Colonic mucosa (tissue), 4 donors: ENCODE measurements at regions not wholly inside any gene's neighbourhood (a gene's known extent, or its start where the extent isn't known, plus 50 kb on each side); places are given as distances from the start of the nearest gene placed in this dataset.

Experiments used
- DNase-seq: peaks from one replicate; pipeline ENCODE4 v3.0.0-alpha.2; 2020
- H3K27ac ChIP-seq: fragments of 200-600 bp; one replicate; pipeline ENCODE4 v1.8.0; 2021
- H3K27me3 ChIP-seq: fragments of 200-600 bp; one replicate; pipeline ENCODE4 v1.8.0; 2021
- H3K36me3 ChIP-seq: fragments of 200-600 bp; one replicate; pipeline ENCODE4 v1.8.0; 2021
- H3K4me1 ChIP-seq: fragments of 200-600 bp; one replicate; pipeline ENCODE4 v1.8.0; 2021; ENCODE audit warnings: mild to moderate bottlenecking
- H3K4me3 ChIP-seq: fragments of 200-600 bp; one replicate; pipeline ENCODE4 v1.8.0; 2021
- H3K9ac ChIP-seq, 2 donors: one replicate each; pipeline ENCODE4 v1.7.0; 2013; ENCODE audit warnings: control low read depth in 2 of 2, low read depth in 2 of 2, low read length in 2 of 2
- H3K9me3 ChIP-seq: fragments of 200-600 bp; one replicate; pipeline ENCODE4 v1.8.0; 2021
- intact Hi-C: fragments of 100-400 bp; cut with DNase I; formaldehyde crosslinking; loops from one replicate; pipeline ENCODE4 v1.14.1; 2022
- TF ChIP-seq, protein P1 (sequence below): fragments of 200-600 bp; IDR thresholded peaks from one replicate; pipeline ENCODE4 v1.8.0; 2022; ENCODE audit warnings: antibody characterized with exemption, mild to moderate bottlenecking
- donor health status: healthy.
- donor health status: DM: no; HTN: no; CAD: no.
- donor health status: DM: no; HTN: no; CAD: no.

DNA sequence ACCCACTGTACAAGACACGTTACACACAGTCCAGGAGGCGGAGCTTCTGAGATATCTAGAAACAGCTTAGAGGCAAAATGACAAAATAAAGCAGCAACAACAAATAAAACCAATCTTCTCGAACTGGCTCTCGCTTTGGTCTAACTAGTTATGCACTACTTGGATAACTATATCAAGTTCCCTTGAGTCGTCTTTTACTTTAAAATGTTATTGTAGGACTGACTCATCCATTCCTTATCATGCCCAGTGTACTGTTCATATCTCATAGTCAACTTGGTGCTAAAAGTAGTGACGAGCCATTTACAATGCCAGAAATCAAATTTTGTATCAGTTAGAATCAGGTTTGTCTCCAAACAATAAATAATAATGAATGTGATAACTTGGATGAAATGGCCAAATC lies 102.5 kb upstream of the SLC35G4 start:
- Histone ChIP-seq H3K27me3 (no peaks in the 10 kb centered on the region), H3K4me3 (no peak overlapping the region), H3K4me1 (no peaks in the 10 kb centered on the region), H3K9ac (no peak overlapping the region), H3K36me3 (no peaks in the 10 kb centered on the region), H3K27ac (no peak overlapping the region), H3K9me3 (no peaks in the 10 kb centered on the region)
- TF ChIP-seq, protein P1, sequence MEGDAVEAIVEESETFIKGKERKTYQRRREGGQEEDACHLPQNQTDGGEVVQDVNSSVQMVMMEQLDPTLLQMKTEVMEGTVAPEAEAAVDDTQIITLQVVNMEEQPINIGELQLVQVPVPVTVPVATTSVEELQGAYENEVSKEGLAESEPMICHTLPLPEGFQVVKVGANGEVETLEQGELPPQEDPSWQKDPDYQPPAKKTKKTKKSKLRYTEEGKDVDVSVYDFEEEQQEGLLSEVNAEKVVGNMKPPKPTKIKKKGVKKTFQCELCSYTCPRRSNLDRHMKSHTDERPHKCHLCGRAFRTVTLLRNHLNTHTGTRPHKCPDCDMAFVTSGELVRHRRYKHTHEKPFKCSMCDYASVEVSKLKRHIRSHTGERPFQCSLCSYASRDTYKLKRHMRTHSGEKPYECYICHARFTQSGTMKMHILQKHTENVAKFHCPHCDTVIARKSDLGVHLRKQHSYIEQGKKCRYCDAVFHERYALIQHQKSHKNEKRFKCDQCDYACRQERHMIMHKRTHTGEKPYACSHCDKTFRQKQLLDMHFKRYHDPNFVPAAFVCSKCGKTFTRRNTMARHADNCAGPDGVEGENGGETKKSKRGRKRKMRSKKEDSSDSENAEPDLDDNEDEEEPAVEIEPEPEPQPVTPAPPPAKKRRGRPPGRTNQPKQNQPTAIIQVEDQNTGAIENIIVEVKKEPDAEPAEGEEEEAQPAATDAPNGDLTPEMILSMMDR, result no peak
- no peak for DNase-seq
- intact Hi-C loops, result no loop called here

- H3K27ac ChIP-seq, result no peak overlapping the region
- H3K4me3 ChIP-seq, result no peak overlapping the region
- no peaks in the 10 kb centered on the region for H3K9me3 ChIP-seq
- TF ChIP-seq, protein P1, result no peak
- intact Hi-C loops, result no loop called here
- no peak for DNase-seq
- no peaks in the 10 kb centered on the region for H3K27me3 ChIP-seq
- H3K36me3 ChIP-seq, result no peaks in the 10 kb centered on the region
- H3K9ac ChIP-seq, result no peak overlapping the region
- no peaks in the 10 kb centered on the region for H3K4me1 ChIP-seq
These were observed 103.4 kb upstream of the SLC35G4 start for GRCh38 chr18:11505993-11506392.

GRCh38 chr18:11504962-11505361 lies 104.4 kb upstream of the SLC35G4 start:
- Histone ChIP-seq H3K4me1 (no peaks in the 10 kb centered on the region), H3K27ac (no peak overlapping the region), H3K4me3 (no peak overlapping the region), H3K9ac (no peak overlapping the region), H3K36me3 (no peaks in the 10 kb centered on the region), H3K9me3 (no peaks in the 10 kb centered on the region), H3K27me3 (no peaks in the 10 kb centered on the region)
- no peak for DNase-seq
- intact Hi-C loops, result no loop called here
- TF ChIP-seq, protein P1, result no peak

DNA sequence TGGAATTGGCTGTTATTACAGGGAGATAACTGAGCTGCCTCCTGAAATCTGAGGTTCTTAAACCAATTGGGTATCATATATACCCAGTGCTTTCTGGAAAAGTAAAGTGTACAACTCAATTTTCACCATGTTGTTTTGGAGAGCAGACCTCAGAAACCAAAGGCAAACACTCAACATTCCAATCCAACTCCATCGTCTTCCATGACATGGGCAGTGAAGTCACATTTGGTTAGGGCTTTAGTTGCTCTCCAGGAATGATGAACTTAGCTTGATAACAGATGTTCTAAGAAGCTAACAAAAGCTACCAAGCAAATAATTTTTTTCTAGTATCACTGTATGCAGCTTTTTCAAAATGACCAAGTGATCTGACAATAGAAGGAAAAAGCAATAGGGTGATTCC lies 107.0 kb upstream of the SLC35G4 start:
- Histone ChIP-seq H3K36me3 (no peaks in the 10 kb centered on the region), H3K9me3 (no peaks in the 10 kb centered on the region), H3K4me3 (no peak overlapping the region), H3K4me1 (no peaks in the 10 kb centered on the region), H3K9ac (no peak overlapping the region), H3K27me3 (no peaks in the 10 kb centered on the region), H3K27ac (no peak overlapping the region)
- DNase-seq, result no peak
- TF ChIP-seq, protein P1, result no peak
- intact Hi-C loops, result no loop called here

DNA sequence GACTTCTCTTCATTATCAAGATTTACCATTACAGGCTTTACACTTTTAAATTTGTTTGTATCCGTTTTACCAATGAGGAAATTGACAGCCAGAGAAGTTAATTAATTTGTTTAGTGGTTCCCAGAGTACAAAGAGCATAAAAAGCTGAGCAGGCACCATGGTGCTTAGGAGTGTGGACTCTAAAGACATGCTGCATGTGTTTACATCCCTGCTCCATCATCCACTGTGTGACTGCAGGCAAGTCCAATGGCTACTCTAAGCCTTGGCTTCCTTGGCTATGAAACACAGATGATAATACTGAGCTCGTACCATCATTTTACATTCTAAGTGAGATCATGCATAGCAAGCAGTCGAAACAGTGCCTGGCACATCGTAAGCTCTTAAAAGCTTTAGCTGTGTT lies 108.0 kb upstream of the SLC35G4 start:
- H3K27me3 ChIP-seq, result no peaks in the 10 kb centered on the region
- no peak for DNase-seq
- H3K4me1 ChIP-seq, result no peaks in the 10 kb centered on the region
- no peak overlapping the region for H3K4me3 ChIP-seq
- H3K36me3 ChIP-seq, result no peaks in the 10 kb centered on the region
- H3K9ac ChIP-seq, result no peak overlapping the region
- no peak overlapping the region for H3K27ac ChIP-seq
- no peaks in the 10 kb centered on the region for H3K9me3 ChIP-seq
- intact Hi-C loops, result no loop called here
- TF ChIP-seq, protein P1, result no peak
